Omental fat pad (tissue), 3 donors: ENCODE measurements at regions not wholly inside any gene's neighbourhood (a gene's known extent, or its start where the extent isn't known, plus 50 kb on each side); places are given as distances from the start of the nearest gene placed in this dataset.
"Not testable (repeated sequence)": the region's sequence is repeated elsewhere in the genome, so short reads cannot be mapped to it uniquely, and the experiment has no call there.

Source experiments
- ATAC-seq: fragments of 150-250 bp; one replicate; pipeline ENCODE4 v1.9.1; 2016; ENCODE audit warnings: mild to moderate bottlenecking, moderate library complexity; ENCODE audit not compliant: low FRiP score
- DNase-seq: peaks from one replicate; pipeline ENCODE4 v3.0.0-alpha.2; 2019; ENCODE audit warnings: low spot score
- TF ChIP-seq, protein P1 (sequence below), 3 donors: fragments of 450-650 bp; IDR thresholded peaks; one replicate each; pipeline ENCODE4 v1.5.1; 2016 to 2017; ENCODE audit warnings: antibody characterized with exemption in 3 of 3, mild to moderate bottlenecking in 3 of 3, moderate library complexity in 2 of 3

DNA sequence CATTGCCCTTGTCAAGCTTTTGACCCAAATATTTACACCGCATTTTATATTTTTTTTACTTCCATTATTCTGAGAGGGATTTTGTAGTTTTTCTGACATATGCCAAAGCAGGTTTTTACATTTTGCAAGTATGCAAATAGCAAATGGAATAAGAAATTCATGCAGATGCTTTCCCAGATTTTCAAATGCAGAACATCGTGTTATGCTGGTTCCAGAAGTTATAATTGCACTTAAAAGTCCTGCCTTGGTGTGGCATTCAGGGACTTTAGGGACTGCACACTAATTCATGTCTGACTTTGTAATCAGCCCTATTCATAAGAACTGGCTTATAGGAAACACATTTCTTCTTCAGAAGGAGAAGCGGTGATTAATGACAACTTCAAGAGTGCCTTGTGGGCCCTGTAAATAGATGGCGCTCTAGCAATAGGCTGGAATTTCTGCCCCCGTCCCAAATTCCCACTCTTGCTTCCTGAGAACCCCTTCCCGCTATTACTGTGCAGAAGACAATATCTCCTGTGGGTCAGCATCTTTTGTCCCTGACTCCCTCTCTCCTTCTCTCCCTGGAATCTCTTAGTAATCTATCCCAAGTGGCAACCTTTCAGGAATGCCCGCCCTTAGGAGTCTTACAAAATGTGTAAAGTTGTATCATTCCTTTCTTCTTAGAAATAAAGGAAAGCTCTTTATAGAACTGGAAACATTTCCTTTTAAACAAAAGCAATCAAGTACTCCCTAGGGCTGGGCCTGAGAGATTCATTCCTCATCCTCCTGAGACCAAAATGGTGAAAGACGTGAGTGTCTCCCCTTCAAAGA lies 264.0 kb downstream of the INHBA start:
- ATAC-seq (no peak), DNase-seq (no peak)
- TF ChIP-seq, protein P1, sequence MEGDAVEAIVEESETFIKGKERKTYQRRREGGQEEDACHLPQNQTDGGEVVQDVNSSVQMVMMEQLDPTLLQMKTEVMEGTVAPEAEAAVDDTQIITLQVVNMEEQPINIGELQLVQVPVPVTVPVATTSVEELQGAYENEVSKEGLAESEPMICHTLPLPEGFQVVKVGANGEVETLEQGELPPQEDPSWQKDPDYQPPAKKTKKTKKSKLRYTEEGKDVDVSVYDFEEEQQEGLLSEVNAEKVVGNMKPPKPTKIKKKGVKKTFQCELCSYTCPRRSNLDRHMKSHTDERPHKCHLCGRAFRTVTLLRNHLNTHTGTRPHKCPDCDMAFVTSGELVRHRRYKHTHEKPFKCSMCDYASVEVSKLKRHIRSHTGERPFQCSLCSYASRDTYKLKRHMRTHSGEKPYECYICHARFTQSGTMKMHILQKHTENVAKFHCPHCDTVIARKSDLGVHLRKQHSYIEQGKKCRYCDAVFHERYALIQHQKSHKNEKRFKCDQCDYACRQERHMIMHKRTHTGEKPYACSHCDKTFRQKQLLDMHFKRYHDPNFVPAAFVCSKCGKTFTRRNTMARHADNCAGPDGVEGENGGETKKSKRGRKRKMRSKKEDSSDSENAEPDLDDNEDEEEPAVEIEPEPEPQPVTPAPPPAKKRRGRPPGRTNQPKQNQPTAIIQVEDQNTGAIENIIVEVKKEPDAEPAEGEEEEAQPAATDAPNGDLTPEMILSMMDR (IDR thresholded peaks at IDR 0.05): no peak

DNA sequence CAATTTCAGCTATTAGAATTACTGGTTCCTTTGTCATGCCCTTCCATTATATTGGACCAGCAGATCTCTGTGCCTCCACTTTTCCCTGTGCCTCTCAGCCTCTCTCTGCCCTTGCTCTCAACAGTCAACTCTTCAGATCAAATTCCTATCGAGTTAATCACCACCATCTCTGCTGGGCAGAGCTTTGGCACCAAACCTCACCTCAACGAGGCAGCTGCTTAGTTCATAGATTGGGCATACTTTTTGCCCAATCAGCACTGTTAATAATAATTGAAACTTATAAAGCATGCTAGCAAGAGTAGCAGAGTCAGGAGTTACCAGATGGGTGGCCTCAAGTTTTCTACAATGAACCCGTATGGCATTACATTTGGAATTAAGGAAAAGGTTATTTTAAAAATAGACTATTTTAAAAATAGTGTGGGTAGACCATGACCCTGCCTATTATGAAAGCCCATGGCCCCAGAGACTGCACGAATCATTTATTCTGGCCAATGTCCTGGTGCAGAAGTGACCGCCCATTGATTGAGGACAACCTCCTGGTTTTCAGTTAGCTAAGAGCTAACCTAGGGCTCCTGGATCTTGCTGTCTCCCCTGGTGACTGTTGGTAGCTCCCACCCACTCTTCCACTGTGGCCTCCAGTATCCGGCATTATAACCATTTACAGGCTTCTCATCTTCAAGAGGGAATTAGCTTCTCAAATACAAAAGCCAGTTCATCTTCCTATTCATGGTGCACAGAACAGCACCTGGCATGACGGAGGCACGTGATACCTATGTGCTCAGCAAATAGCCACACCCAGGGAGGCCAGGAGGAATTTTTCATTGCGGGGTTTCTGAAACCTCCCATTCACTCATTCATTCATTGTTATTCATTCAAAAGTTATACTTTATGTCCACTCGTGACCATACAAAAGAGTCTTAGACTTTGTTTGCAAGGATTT lies 265.4 kb downstream of the INHBA start:
- ATAC-seq: no peak
- TF ChIP-seq, protein P1 (IDR thresholded peaks at IDR 0.05): no peak
- no peak for DNase-seq

DNA sequence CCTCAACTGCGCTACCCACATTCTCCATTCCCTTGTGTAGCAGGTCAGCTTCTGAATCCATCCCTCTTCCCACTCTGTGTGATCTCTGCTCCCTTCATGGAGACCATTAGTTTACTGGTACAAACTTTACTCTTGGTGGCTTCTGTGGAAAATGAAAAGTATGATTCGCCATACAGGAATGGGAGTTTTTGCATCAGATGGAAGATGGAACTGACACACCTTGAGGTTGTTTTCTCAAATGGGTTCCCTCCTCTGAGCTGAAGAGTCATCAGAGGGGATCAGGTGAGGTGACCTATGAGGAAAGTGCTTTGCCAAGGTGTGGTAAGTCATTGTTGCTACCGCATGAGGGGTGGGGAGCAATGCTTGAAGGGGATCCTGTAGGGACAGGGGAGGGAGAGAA lies 266.8 kb downstream of the INHBA start:
- TF ChIP-seq, protein P1 (IDR thresholded peaks at IDR 0.05): no peak
- DNase-seq (no peak), ATAC-seq (no peak)

DNA sequence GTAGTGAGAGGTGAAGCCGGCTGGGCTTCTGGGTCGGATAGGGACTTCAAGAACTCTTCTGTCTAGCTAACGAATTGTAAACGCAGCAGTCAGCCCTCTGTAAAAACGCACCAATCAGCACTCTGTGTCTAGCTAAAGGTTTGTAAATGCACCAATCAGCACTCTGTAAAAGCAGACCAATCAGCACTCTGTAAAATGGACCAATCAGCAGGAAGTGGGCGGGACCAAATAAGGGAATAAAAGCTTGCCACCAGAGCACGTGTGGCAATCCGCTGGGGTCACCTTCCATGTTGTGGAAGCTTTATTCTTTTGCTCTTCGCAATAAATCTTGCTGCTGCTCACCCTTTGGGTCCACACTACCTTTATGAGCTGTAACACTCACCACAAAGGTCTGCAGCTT lies 267.9 kb downstream of the INHBA start:
- not testable (repeated sequence) for ATAC-seq, DNase-seq

DNA sequence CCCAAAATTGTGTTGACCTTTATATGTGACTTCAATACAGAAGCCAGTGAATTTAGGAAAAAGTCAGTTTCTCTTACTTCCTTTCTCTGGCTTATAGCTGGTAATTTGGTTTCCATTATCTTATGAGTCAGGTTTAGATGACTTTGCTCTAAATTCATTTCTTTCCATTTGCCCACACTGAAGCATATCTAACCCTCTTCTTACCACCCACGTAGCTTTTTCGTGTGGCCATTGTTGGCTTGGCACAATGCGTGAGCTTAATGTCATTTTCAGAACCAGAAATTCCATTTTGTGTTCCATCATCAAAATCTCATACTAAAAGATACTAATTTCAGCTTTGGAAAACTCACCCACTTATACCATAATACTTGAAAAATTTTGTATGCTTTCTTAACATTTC lies 271.2 kb downstream of the INHBA start:
- ATAC-seq: no peak
- TF ChIP-seq, protein P1 (IDR thresholded peaks at IDR 0.05): no peak
- no peak for DNase-seq

DNA sequence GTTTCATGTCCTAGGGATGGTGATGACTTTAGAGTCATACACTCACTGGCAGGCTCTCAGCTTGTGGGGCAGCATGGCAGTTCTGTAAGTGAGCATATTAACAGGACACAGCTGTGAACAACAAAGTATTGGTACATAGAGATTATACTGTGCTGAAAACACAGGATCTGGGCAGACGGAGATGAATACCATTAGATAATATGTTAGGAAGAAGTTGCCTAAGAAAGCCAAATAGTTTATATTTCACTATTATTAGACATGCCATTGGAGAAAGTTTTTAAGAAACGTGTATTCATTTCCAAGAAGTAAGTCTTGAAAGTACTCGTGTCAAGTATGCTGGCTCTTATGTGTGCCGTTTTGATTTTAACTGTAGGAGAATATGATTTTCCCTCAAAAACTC lies 274.5 kb downstream of the INHBA start:
- DNase-seq (no peak), ATAC-seq (no peak)
- TF ChIP-seq, protein P1 (IDR thresholded peaks at IDR 0.05): no peak

DNA sequence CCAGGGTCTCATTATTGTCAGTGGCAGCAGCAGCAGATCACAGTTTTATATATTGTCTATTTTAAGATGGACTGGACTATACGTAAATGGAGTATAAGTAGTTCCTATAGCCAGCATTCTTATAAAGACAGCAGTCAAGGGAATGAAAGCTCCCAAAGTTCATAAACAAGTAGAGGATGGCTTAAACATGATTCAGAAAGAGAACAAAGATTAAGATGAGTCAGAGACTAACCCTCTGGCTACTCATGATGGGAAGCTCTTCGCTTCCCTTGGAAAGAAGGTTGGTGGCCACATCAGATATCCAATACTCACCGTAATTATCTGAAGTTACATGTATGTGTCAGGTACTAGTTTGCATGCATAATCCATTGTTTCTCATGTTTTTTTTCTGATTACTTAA lies 277.0 kb downstream of the INHBA start:
- ATAC-seq (no peak), DNase-seq (no peak)
- TF ChIP-seq, protein P1 (IDR thresholded peaks at IDR 0.05): no peak
